ENCODE measurements at regions not wholly inside any gene's neighbourhood (a gene's known extent, or its start where the extent isn't known, plus 50 kb on each side); places are given as distances from the start of the nearest gene placed in this dataset.

- TF ChIP-seq, protein P1, sequence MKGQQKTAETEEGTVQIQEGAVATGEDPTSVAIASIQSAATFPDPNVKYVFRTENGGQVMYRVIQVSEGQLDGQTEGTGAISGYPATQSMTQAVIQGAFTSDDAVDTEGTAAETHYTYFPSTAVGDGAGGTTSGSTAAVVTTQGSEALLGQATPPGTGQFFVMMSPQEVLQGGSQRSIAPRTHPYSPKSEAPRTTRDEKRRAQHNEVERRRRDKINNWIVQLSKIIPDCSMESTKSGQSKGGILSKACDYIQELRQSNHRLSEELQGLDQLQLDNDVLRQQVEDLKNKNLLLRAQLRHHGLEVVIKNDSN (IDR thresholded peaks at IDR 0.05), result no peak
- TF ChIP-seq TEAD4 (IDR thresholded peaks at IDR 0.05), result no peak
- no peak for TF ChIP-seq CREB1 (IDR thresholded peaks at IDR 0.05; ENCODE audit: low read depth)
- no peak for TF ChIP-seq REST (IDR thresholded peaks at IDR 0.05; ENCODE audit: low read depth)
- TF ChIP-seq CEBPB (IDR thresholded peaks at IDR 0.05), result no peak
- TF ChIP-seq EP300 (IDR thresholded peaks at IDR 0.05; ENCODE audit: borderline replicate concordance), result no peak
- no peak for TF ChIP-seq TAF1 (IDR thresholded peaks at IDR 0.05; ENCODE audit: low read depth)
- no peak for TF ChIP-seq RAD21 (IDR thresholded peaks at IDR 0.05; ENCODE audit: low read depth)
- no peak for TF ChIP-seq NFIC (IDR thresholded peaks at IDR 0.05)
- TF ChIP-seq, protein P2, sequence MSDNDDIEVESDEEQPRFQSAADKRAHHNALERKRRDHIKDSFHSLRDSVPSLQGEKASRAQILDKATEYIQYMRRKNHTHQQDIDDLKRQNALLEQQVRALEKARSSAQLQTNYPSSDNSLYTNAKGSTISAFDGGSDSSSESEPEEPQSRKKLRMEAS (IDR thresholded peaks at IDR 0.05), result no peak
Observed at GRCh38 chr3:147956615-147957014, 547.5 kb downstream of the ZIC1 start.
